ENCODE measurements at regions not wholly inside any gene's neighbourhood (a gene's known extent, or its start where the extent isn't known, plus 50 kb on each side); places are given as distances from the start of the nearest gene placed in this dataset.

DNA sequence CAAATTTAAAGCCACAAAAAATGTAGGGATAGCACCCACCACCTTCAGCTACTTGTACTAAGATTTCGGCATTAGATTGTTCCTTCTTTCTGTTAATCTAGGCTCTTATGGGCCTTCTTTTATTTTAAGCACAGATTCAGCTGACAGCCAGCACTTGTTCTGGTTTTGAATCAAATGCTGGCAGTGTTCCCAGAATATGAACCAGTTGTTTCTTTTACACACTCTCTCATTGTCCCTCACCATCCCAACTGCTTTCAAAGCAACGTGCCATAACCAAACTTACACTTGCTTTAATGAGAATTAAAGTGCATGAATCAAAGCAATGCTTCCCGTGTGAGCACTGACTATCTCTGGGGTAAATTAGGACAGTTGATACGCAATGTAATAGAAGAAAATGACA is 744.5 kb upstream of the FAM241A start:
- no peak for TF ChIP-seq CTCF (IDR thresholded peaks at IDR 0.05; ENCODE audit: extremely low read depth in 1 of 2, insufficient read depth in 1 of 2, low read depth in 1 of 2, low read length in 2 of 2)
- no peak for TF ChIP-seq MYC (IDR thresholded peaks at IDR 0.05; ENCODE audit: low read depth, low read length)
- no peak for TF ChIP-seq POLR2A (IDR thresholded peaks at IDR 0.05; ENCODE audit: low read depth, low read length)
- no peak for TF ChIP-seq MAX (IDR thresholded peaks at IDR 0.05; ENCODE audit: insufficient read depth, insufficient read length)
- TF ChIP-seq FOS (IDR thresholded peaks at IDR 0.05; ENCODE audit: borderline replicate concordance, insufficient read depth, low read length): no peak
- TF ChIP-seq POLR2AphosphoS5 (IDR thresholded peaks at IDR 0.05; ENCODE audit: insufficient read depth, low read depth, low read length): no peak
- no peak for TF ChIP-seq EZH2 (IDR thresholded peaks at IDR 0.05; ENCODE audit: borderline replicate concordance, low read depth, low read length, severe bottlenecking)
- no peak for TF ChIP-seq GATA2 (IDR thresholded peaks at IDR 0.05; ENCODE audit: insufficient read depth, insufficient read length, low read depth, low read length)
- no peak for TF ChIP-seq JUN (IDR thresholded peaks at IDR 0.05; ENCODE audit: borderline replicate concordance, insufficient read depth, insufficient read length, low read depth)

All from endothelial cell of umbilical vein (primary cell).